ENCODE measurements at regions not wholly inside any gene's neighbourhood (a gene's known extent, or its start where the extent isn't known, plus 50 kb on each side); places are given as distances from the start of the nearest gene placed in this dataset.

DNA sequence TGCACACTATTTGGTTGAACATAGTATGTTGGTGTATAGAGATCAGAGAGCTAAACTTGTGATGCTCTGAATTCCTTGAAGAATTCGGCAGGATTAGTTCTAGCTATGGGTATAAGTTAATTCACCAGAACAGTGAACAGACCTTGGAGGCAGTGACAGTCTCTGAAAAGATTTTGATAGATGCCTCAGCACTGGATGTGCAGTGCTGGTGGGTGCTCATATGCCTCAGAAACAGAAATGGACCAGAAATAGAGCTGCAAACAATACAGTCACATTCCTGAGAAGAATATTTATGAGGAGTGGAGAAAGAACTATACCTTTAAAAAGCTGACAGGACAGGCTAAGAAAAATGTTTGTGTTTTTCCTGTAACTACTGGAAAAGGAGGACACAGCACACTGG is 747.7 kb downstream of the KCTD16 start:
- Histone ChIP-seq H3K4me1 (ENCODE audit: control insufficient read depth, insufficient read depth, low read length) (no peaks in the 10 kb centered on the region), H3K9me1 (ENCODE audit: insufficient read depth, low read length) (no peaks in the 10 kb centered on the region), H3K23ac (ENCODE audit: low read depth, low read length) (no peak overlapping the region), H4K20me1 (ENCODE audit: insufficient read depth, low read length) (no peaks in the 10 kb centered on the region), H3K27me3 (ENCODE audit: control insufficient read depth, insufficient read depth, low read length) (no peaks in the 10 kb centered on the region), H3K4ac (ENCODE audit: low read depth, low read length) (no peak overlapping the region), H2BK120ac (ENCODE audit: low read depth, low read length) (no peak overlapping the region), H3K56ac (ENCODE audit: extremely low read depth, insufficient read depth, low read length) (no peak overlapping the region), H3K9ac (ENCODE audit: low read depth, low read length) (no peak overlapping the region), H2BK5ac (ENCODE audit: low read depth, low read length, poor library complexity, severe bottlenecking) (no peak overlapping the region), H2BK20ac (ENCODE audit: low read depth, low read length) (no peak overlapping the region), H3K36me3 (ENCODE audit: control insufficient read depth, insufficient read depth, low read length) (no peaks in the 10 kb centered on the region), H4K91ac (ENCODE audit: insufficient read depth, low read depth, low read length) (no peak overlapping the region), H3K9me3 (ENCODE audit: control insufficient read depth, insufficient read depth, low read length) (no peaks in the 10 kb centered on the region), H3K4me3 (ENCODE audit: insufficient read depth, low read depth, low read length) (no peak overlapping the region), H3K14ac (replicated peaks; ENCODE audit: low read depth, low read length) (no peak overlapping the region), H3K27ac (ENCODE audit: insufficient read depth, low read length) (no peak overlapping the region), H2BK15ac (ENCODE audit: low read depth, low read length) (no peak overlapping the region), H2AK5ac (ENCODE audit: low read depth, low read length) (no peak overlapping the region), H3K79me1 (ENCODE audit: low read depth in 1 of 2, low read length in 2 of 2) (no peaks in the 10 kb centered on the region), H2AK9ac (replicated peaks; ENCODE audit: low read depth, low read length, poor library complexity) (no peak overlapping the region), H2AFZ (replicated peaks; ENCODE audit: low read length, poor library complexity) (no peak overlapping the region), H3K4me2 (ENCODE audit: low read depth, low read length) (no peak overlapping the region), H4K8ac (ENCODE audit: low read depth in 2 of 2, low read length in 2 of 2) (no peak overlapping the region), H4K5ac (ENCODE audit: low read depth, low read length) (no peak overlapping the region), H3K18ac (ENCODE audit: low read depth, low read length) (no peak overlapping the region)
- intact Hi-C loops (cut with micrococcal nuclease) (no loop called here), in situ Hi-C loops (cut with MboI; ENCODE audit: low sequenced_read_pairs) (no loop called here), dilution Hi-C loops (cut with HindIII; ENCODE audit: low sequenced_read_pairs, unreplicated experiment) (no loop called here)
- TF ChIP-seq MAFK (IDR thresholded peaks at IDR 0.05; ENCODE audit: low read depth, low read length): no peak
- no peak for TF ChIP-seq RFX5 (IDR thresholded peaks at IDR 0.05; ENCODE audit: low read depth, low read length)
- TF ChIP-seq SMC3 (IDR thresholded peaks at IDR 0.05; ENCODE audit: low read depth, low read length): no peak
- no peak for TF ChIP-seq CHD1 (IDR thresholded peaks at IDR 0.05; ENCODE audit: low read depth, low read length)
- no peak for TF ChIP-seq RAD21 (IDR thresholded peaks at IDR 0.05; ENCODE audit: low read length)
- no peak for TF ChIP-seq MXI1 (IDR thresholded peaks at IDR 0.05; ENCODE audit: borderline replicate concordance, low read depth, low read length)
- no peak for TF ChIP-seq NFE2L2 (IDR thresholded peaks at IDR 0.05; ENCODE audit: low read depth, low read length)
- no peak for TF ChIP-seq BHLHE40 (IDR thresholded peaks at IDR 0.05; ENCODE audit: low read depth, low read length)
- TF ChIP-seq, protein P1, sequence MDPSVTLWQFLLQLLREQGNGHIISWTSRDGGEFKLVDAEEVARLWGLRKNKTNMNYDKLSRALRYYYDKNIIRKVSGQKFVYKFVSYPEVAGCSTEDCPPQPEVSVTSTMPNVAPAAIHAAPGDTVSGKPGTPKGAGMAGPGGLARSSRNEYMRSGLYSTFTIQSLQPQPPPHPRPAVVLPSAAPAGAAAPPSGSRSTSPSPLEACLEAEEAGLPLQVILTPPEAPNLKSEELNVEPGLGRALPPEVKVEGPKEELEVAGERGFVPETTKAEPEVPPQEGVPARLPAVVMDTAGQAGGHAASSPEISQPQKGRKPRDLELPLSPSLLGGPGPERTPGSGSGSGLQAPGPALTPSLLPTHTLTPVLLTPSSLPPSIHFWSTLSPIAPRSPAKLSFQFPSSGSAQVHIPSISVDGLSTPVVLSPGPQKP (IDR thresholded peaks at IDR 0.05; ENCODE audit: borderline replicate concordance, low read depth, low read length): no peak
- TF ChIP-seq, protein P2, sequence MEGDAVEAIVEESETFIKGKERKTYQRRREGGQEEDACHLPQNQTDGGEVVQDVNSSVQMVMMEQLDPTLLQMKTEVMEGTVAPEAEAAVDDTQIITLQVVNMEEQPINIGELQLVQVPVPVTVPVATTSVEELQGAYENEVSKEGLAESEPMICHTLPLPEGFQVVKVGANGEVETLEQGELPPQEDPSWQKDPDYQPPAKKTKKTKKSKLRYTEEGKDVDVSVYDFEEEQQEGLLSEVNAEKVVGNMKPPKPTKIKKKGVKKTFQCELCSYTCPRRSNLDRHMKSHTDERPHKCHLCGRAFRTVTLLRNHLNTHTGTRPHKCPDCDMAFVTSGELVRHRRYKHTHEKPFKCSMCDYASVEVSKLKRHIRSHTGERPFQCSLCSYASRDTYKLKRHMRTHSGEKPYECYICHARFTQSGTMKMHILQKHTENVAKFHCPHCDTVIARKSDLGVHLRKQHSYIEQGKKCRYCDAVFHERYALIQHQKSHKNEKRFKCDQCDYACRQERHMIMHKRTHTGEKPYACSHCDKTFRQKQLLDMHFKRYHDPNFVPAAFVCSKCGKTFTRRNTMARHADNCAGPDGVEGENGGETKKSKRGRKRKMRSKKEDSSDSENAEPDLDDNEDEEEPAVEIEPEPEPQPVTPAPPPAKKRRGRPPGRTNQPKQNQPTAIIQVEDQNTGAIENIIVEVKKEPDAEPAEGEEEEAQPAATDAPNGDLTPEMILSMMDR (conservative IDR thresholded peaks at IDR 0.05; ENCODE audit: low read depth, low read length): no peak
- TF ChIP-seq MAZ (IDR thresholded peaks at IDR 0.05; ENCODE audit: borderline replicate concordance, low read depth, low read length): no peak
- no peak for TF ChIP-seq RCOR1 (IDR thresholded peaks at IDR 0.05; ENCODE audit: insufficient replicate concordance, low read length)
- TF ChIP-seq CEBPB (IDR thresholded peaks at IDR 0.05; ENCODE audit: low read depth, low read length): no peak
- no peak for TF ChIP-seq FOS (IDR thresholded peaks at IDR 0.05; ENCODE audit: low read depth, low read length)
- TF ChIP-seq, protein P3, sequence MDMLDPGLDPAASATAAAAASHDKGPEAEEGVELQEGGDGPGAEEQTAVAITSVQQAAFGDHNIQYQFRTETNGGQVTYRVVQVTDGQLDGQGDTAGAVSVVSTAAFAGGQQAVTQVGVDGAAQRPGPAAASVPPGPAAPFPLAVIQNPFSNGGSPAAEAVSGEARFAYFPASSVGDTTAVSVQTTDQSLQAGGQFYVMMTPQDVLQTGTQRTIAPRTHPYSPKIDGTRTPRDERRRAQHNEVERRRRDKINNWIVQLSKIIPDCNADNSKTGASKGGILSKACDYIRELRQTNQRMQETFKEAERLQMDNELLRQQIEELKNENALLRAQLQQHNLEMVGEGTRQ (IDR thresholded peaks at IDR 0.05; ENCODE audit: low read depth, low read length): no peak
- no peak for TF ChIP-seq POLR2A (IDR thresholded peaks at IDR 0.05; ENCODE audit: low read depth, low read length)
- POLR2A ChIA-PET (ENCODE audit: unreplicated experiment): no interaction called here
- no CpG with 5 or more reads among the region's 1 CpG for WGBS, 2 experiments (ENCODE audit: extremely low coverage in 2 of 2, insufficient read length in 1 of 2)
- no peak for ATAC-seq (ENCODE audit: low read depth)
- no TSS peak for BruUV-seq (replicated peaks)
- no peak for DNase-seq
- CTCF ChIA-PET: no interaction called here

All from IMR-90 (cell line).